H9 (cell line): ENCODE measurements at regions not wholly inside any gene's neighbourhood (a gene's known extent, or its start where the extent isn't known, plus 50 kb on each side); places are given as distances from the start of the nearest gene placed in this dataset.

ENCODE experiments used
- DNase-seq: peaks from one replicate; pipeline ENCODE4 v3.0.0-alpha.2; 2017
- H2AFZ ChIP-seq: one replicate; pipeline ENCODE4 v1.6.1; 2013; ENCODE audit warnings: mild to moderate bottlenecking, low read length, control low read depth, moderate library complexity
- H2AK5ac ChIP-seq: 2 replicates; pipeline ENCODE4 v1.6.1; 2013; ENCODE audit warnings: low read length, control low read depth, mixed read lengths; ENCODE audit not compliant: insufficient read length
- H2BK120ac ChIP-seq: one replicate; pipeline ENCODE4 v1.6.1; 2013; ENCODE audit warnings: low read depth, mild to moderate bottlenecking, low read length, control low read depth, inconsistent platforms; ENCODE audit not compliant: poor library complexity, severe bottlenecking
- H2BK12ac ChIP-seq: 2 replicates; pipeline ENCODE4 v1.6.1; 2013; ENCODE audit warnings: low read length, control low read depth, mixed read lengths, low read depth; ENCODE audit not compliant: insufficient read length
- H2BK15ac ChIP-seq: 2 replicates; pipeline ENCODE4 v1.6.1; 2013; ENCODE audit warnings: low read depth, low read length, control low read depth
- H2BK20ac ChIP-seq: one replicate; pipeline ENCODE4 v1.6.1; 2013; ENCODE audit warnings: low read depth, mild to moderate bottlenecking, low read length, control low read depth, inconsistent platforms; ENCODE audit not compliant: poor library complexity, severe bottlenecking
- H2BK5ac ChIP-seq: 2 replicates; pipeline ENCODE4 v1.6.1; 2013; ENCODE audit warnings: low read length, control low read depth, mixed read lengths; ENCODE audit not compliant: insufficient read length
- H3K14ac ChIP-seq: 2 replicates; pipeline ENCODE4 v1.6.1; 2013; ENCODE audit warnings: low read length, control low read depth; ENCODE audit not compliant: insufficient read depth
- H3K18ac ChIP-seq: 2 replicates; pipeline ENCODE4 v1.6.1; 2013; ENCODE audit warnings: low read depth, mild to moderate bottlenecking, mixed read lengths, low read length, control low read depth; ENCODE audit not compliant: insufficient read length
- H3K23ac ChIP-seq: 2 replicates; pipeline ENCODE4 v1.6.1; 2013; ENCODE audit warnings: low read length, control low read depth, mixed read lengths, low read depth; ENCODE audit not compliant: insufficient read length
- H3K23me2 ChIP-seq: 2 replicates; pipeline ENCODE4 v1.6.1; 2013; ENCODE audit warnings: low read depth, mild to moderate bottlenecking, mixed read lengths, low read length, control low read depth; ENCODE audit not compliant: insufficient read length, poor library complexity, severe bottlenecking
- H3K27ac ChIP-seq: 2 replicates; pipeline ENCODE4 v1.5.1; 2013; ENCODE audit warnings: low read length, control low read depth, mixed read lengths, low read depth; ENCODE audit not compliant: insufficient read length
- H3K27me3 ChIP-seq: 2 replicates; pipeline ENCODE4 v1.6.1; 2013; ENCODE audit warnings: low read length, control low read depth, inconsistent platforms; ENCODE audit not compliant: insufficient read depth
- H3K4ac ChIP-seq: 2 replicates; pipeline ENCODE4 v1.6.1; 2013; ENCODE audit warnings: low read depth, mild to moderate bottlenecking, control low read depth, inconsistent platforms, low read length, moderate library complexity
- H3K4me1 ChIP-seq: 2 replicates; pipeline ENCODE4 v1.6.1; 2013; ENCODE audit warnings: low read length, control low read depth, inconsistent platforms; ENCODE audit not compliant: insufficient read depth
- H3K4me2 ChIP-seq: 2 replicates; pipeline ENCODE4 v1.6.1; 2013; ENCODE audit warnings: low read length, control low read depth, mixed read lengths; ENCODE audit not compliant: insufficient read length, insufficient read depth
- H3K56ac ChIP-seq: 2 replicates; pipeline ENCODE4 v1.6.1; 2013; ENCODE audit warnings: low read depth, mild to moderate bottlenecking, mixed read lengths, low read length, control low read depth; ENCODE audit not compliant: insufficient read length
- H3K79me1 ChIP-seq: 2 replicates; pipeline ENCODE4 v1.6.1; 2013; ENCODE audit warnings: low read depth, mild to moderate bottlenecking, moderate library complexity, low read length, control low read depth, inconsistent platforms; ENCODE audit not compliant: insufficient read depth, poor library complexity, severe bottlenecking
- H3K79me2 ChIP-seq: 2 replicates; pipeline ENCODE4 v1.6.1; 2013; ENCODE audit warnings: low read length, control low read depth, inconsistent platforms; ENCODE audit not compliant: insufficient read depth
- H3K9ac ChIP-seq: 2 replicates; pipeline ENCODE4 v1.6.1; 2013; ENCODE audit warnings: low read length, control low read depth, mixed read lengths; ENCODE audit not compliant: insufficient read length; ENCODE audit errors: extremely low read depth
- H3K9me3 ChIP-seq: one replicate; pipeline ENCODE4 v1.6.1; 2013; ENCODE audit warnings: low read depth, low read length, inconsistent platforms; ENCODE audit not compliant: control insufficient read depth
- H3T11ph ChIP-seq: one replicate; pipeline ENCODE4 v1.6.1; 2013; ENCODE audit warnings: mild to moderate bottlenecking, low read length, control low read depth, inconsistent platforms
- H4K20me1 ChIP-seq: one replicate; pipeline ENCODE4 v1.6.1; 2013; ENCODE audit not compliant: control insufficient read depth, insufficient read length, insufficient read depth
- H4K5ac ChIP-seq: 2 replicates; pipeline ENCODE4 v1.6.1; 2013; ENCODE audit warnings: low read depth, mild to moderate bottlenecking, mixed read lengths, low read length, control low read depth; ENCODE audit not compliant: insufficient read length
- H4K8ac ChIP-seq: replicated peaks from 2 replicates; pipeline ENCODE4 v1.6.1; 2013; ENCODE audit warnings: low read length, control low read depth, mixed read lengths, low read depth; ENCODE audit not compliant: insufficient read length
- H4K91ac ChIP-seq: 2 replicates; pipeline ENCODE4 v1.6.1; 2013; ENCODE audit warnings: low read depth, mild to moderate bottlenecking, moderate library complexity, mixed read lengths, low read length, control low read depth; ENCODE audit not compliant: insufficient read length
- H3K27ac Mint-ChIP-seq, 3 experiments: 2 replicates in 2 of 3; 3 replicates in 1 of 3; pipeline ENCODE4 v1.8.0; 2020 to 2021; ENCODE audit warnings: mixed read lengths in 3 of 3, mild to moderate bottlenecking in 1 of 3, moderate library complexity in 1 of 3
- H3K27me3 Mint-ChIP-seq: 2 replicates; pipeline ENCODE4 v1.8.0; 2021; ENCODE audit warnings: low read depth, mild to moderate bottlenecking, moderate library complexity, mixed read lengths
- H3K36me3 Mint-ChIP-seq, 3 experiments: 2 replicates in 2 of 3; 3 replicates in 1 of 3; pipeline ENCODE4 v1.8.0; 2020 to 2021; ENCODE audit warnings: low read depth in 3 of 3, mixed read lengths in 3 of 3; ENCODE audit not compliant: insufficient read depth in 1 of 3
- H3K4me1 Mint-ChIP-seq, 2 experiments: 2 replicates each; pipeline ENCODE4 v1.8.0; 2020; ENCODE audit warnings: mixed read lengths in 2 of 2
- H3K4me3 Mint-ChIP-seq, 2 experiments: 2 replicates in 1 of 2; 3 replicates in 1 of 2; pipeline ENCODE4 v1.8.0; 2020 to 2021; ENCODE audit warnings: mild to moderate bottlenecking in 2 of 2, mixed read lengths in 2 of 2, moderate library complexity in 1 of 2
- H3K9me3 Mint-ChIP-seq, 2 experiments: 2 replicates in 1 of 2; 3 replicates in 1 of 2; pipeline ENCODE4 v1.8.0; 2020; ENCODE audit warnings: mild to moderate bottlenecking in 2 of 2, mixed read lengths in 2 of 2, moderate library complexity in 1 of 2
- WGBS: extraction: QIAGEN DNeasy Blood & Tissue Kit; methylation state at CpG from one replicate; pipeline ENCODE4 v1.1.7; 2013; ENCODE audit warnings: missing lambda C conversion rate, low lambda C conversion rate, mixed read lengths; ENCODE audit not compliant: insufficient read length; ENCODE audit errors: extremely low coverage; 5-methylcytosine and 5-hydroxymethylcytosine counted together
- TF ChIP-seq, protein P1 (sequence below): fragments of 200-600 bp; sonication (generic); conservative IDR thresholded peaks from 3 replicates; pipeline ENCODE4 v1.8.0; 2021; ENCODE audit warnings: antibody characterized with exemption, mild to moderate bottlenecking

GRCh38 chr2:114354199-114354598, 88.2 kb upstream of the DPP10 start:
- no peaks in the 10 kb centered on the region; the same call in 1 of the 2 replicates for H3K27me3 Mint-ChIP-seq
- Histone ChIP-seq H4K91ac (no peak overlapping the region), H3K27me3 (no peaks in the 10 kb centered on the region), H4K8ac (no peak overlapping the region), H3K23ac (no peak overlapping the region), H4K5ac (no peak overlapping the region), H2BK5ac (no peak overlapping the region), H3K9me3 (no peaks in the 10 kb centered on the region), H3K9ac (no peak overlapping the region), H3K27ac (no peak overlapping the region), H3K4me1 (no peaks in the 10 kb centered on the region), H3K4ac (no peak overlapping the region), H2BK15ac (no peak overlapping the region), H3K79me1 (no peaks in the 10 kb centered on the region), H2AFZ (no peak overlapping the region), H3K14ac (no peak overlapping the region), H2BK12ac (no peak overlapping the region), H3K56ac (no peak overlapping the region), H3K4me2 (no peak overlapping the region), H2AK5ac (no peak overlapping the region), H3K23me2 (no peaks in the 10 kb centered on the region), H3K18ac (no peak overlapping the region), H2BK20ac (no peak overlapping the region), H3K79me2 (no peaks in the 10 kb centered on the region), H3T11ph (no peak overlapping the region), H4K20me1 (no peaks in the 10 kb centered on the region), H2BK120ac (no peak overlapping the region)
- no peak overlapping the region for H3K4me3 Mint-ChIP-seq
- TF ChIP-seq, protein P1, sequence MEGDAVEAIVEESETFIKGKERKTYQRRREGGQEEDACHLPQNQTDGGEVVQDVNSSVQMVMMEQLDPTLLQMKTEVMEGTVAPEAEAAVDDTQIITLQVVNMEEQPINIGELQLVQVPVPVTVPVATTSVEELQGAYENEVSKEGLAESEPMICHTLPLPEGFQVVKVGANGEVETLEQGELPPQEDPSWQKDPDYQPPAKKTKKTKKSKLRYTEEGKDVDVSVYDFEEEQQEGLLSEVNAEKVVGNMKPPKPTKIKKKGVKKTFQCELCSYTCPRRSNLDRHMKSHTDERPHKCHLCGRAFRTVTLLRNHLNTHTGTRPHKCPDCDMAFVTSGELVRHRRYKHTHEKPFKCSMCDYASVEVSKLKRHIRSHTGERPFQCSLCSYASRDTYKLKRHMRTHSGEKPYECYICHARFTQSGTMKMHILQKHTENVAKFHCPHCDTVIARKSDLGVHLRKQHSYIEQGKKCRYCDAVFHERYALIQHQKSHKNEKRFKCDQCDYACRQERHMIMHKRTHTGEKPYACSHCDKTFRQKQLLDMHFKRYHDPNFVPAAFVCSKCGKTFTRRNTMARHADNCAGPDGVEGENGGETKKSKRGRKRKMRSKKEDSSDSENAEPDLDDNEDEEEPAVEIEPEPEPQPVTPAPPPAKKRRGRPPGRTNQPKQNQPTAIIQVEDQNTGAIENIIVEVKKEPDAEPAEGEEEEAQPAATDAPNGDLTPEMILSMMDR, result no peak
- no peaks in the 10 kb centered on the region; a peak in 1 of 7 replicates for H3K36me3 Mint-ChIP-seq
- H3K4me1 Mint-ChIP-seq, result no peaks in the 10 kb centered on the region
- no peak overlapping the region for H3K27ac Mint-ChIP-seq
- H3K9me3 Mint-ChIP-seq, result peaks cover 0 to 7% of the 10 kb centered on the region in 2 experiments; a peak in 3 of 5 replicates
- DNase-seq, result no peak
- WGBS, result no CpG with 5 or more reads among the region's 2 CpGs
